Inflammatory macrophage treated with lipopolysaccharide for 1 hour (primary cell): ENCODE measurements at regions not wholly inside any gene's neighbourhood (a gene's known extent, or its start where the extent isn't known, plus 50 kb on each side); places are given as distances from the start of the nearest gene placed in this dataset.
A peak's percentile ranks its signal among the peaks of the same experiment; 100 is the strongest.

Experiments used
- DNase-seq, 2 donors: peaks; one replicate each; pipeline ENCODE4 v3.0.0-alpha.2; 2020 to 2022

- no peak for DNase-seq
Observed at GRCh38 chrX:67872958-67873357, 329.1 kb downstream of the AR start.

GRCh38 chrX:67892401-67892800 is 348.6 kb downstream of the AR start:
- DNase-seq: peak; percentile 6 to 33

GRCh38 chrX:67893931-67894330 is 350.1 kb downstream of the AR start:
- DNase-seq: no peak

- DNase-seq: peak; percentile 41 to 61
Observed at GRCh38 chrX:67917421-67918010, 373.7 kb downstream of the AR start.

- peak; percentile 29 to 70 for DNase-seq
Observed at GRCh38 chrX:67922966-67923365, 379.1 kb downstream of the AR start.

- DNase-seq: no peak
Observed at GRCh38 chrX:67939270-67939669, 395.4 kb downstream of the AR start.

GRCh38 chrX:67949270-67949669 is 405.4 kb downstream of the AR start:
- no peak for DNase-seq

GRCh38 chrX:67953658-67954057 is 409.8 kb downstream of the AR start:
- peak; percentile 23 to 36 for DNase-seq

GRCh38 chrX:67961516-67961915 is 417.7 kb downstream of the AR start:
- DNase-seq: no peak
